Upper lobe of left lung (tissue), 6 donors: ENCODE measurements at regions not wholly inside any gene's neighbourhood (a gene's known extent, or its start where the extent isn't known, plus 50 kb on each side); places are given as distances from the start of the nearest gene placed in this dataset.

ENCODE experiments used
- ATAC-seq, 2 donors: fragments of 200-7000 bp; cut with Tn5 transposase; one replicate each; pipeline ENCODE4 v1.9.1; 2022; ENCODE audit warnings: mild to moderate bottlenecking in 2 of 2, moderate library complexity in 2 of 2; ENCODE audit not compliant: low FRiP score in 2 of 2
- DNase-seq, 2 donors: peaks; one replicate each; pipeline ENCODE4 v3.0.0-alpha.2; 2019 to 2020
- H3K27ac ChIP-seq, 4 donors: fragments of 200-600 bp; sonication (generic); one replicate each; pipeline ENCODE4 v1.5.1; 2016 to 2019
- H3K27me3 ChIP-seq, 4 donors: fragments of 200-600 bp; sonication (generic); one replicate each; pipeline ENCODE4 v1.5.1; 2017 to 2019
- H3K36me3 ChIP-seq, 4 donors: fragments of 200-600 bp; sonication (generic); one replicate each; pipeline ENCODE4 v1.5.1; 2016 to 2019
- H3K4me1 ChIP-seq, 4 donors: fragments of 200-600 bp; sonication (generic); one replicate each; pipeline ENCODE4 v1.5.1; 2018 to 2019
- H3K4me3 ChIP-seq, 4 donors: fragments of 200-600 bp; sonication (generic); one replicate each; pipeline ENCODE4 v1.5.1; 2017 to 2019; ENCODE audit warnings: mild to moderate bottlenecking in 2 of 4, moderate library complexity in 1 of 4
- H3K9me3 ChIP-seq, 4 donors: fragments of 200-600 bp; sonication (generic); one replicate each; pipeline ENCODE4 v1.5.1; 2018 to 2019
- EP300 ChIP-seq, 4 donors: sonication (generic); formaldehyde crosslinking; IDR thresholded peaks; one replicate each; pipeline ENCODE4 v1.5.1; 2017; ENCODE audit warnings: antibody characterized with exemption in 4 of 4, control low read depth in 2 of 4
- POLR2A ChIP-seq, 4 donors: fragments of 450-650 bp; IDR thresholded peaks; one replicate each; pipeline ENCODE4 v1.5.1; 2016 to 2017; ENCODE audit warnings: antibody characterized with exemption in 4 of 4, mild to moderate bottlenecking in 2 of 4
- POLR2AphosphoS5 ChIP-seq, 2 donors: sonication (generic); formaldehyde crosslinking; IDR thresholded peaks; one replicate each; pipeline ENCODE4 v1.5.1; 2017; ENCODE audit warnings: antibody characterized with exemption in 2 of 2
- WGBS, 2 donors: methylation state at CpG; one replicate each; pipeline ENCODE4 v1.1.5; 2017 to 2018; 5-methylcytosine and 5-hydroxymethylcytosine counted together
- TF ChIP-seq, protein P1 (sequence below), 6 experiments: fragments of 450-650 bp in 4 of 6; fragments of 200-600 bp in 2 of 6; sonication (generic) in 2 of 6; IDR thresholded peaks; one replicate each; pipeline ENCODE4 v1.5.1; 2016 to 2019; ENCODE audit warnings: antibody characterized with exemption in 6 of 6
- donor health status: DM: no; HTN: no; CAD: no; lungs with moderate emphysema.
- donor health status: DM: no; HTN: yes; CAD: no; lungs with severe emphysema.

DNA sequence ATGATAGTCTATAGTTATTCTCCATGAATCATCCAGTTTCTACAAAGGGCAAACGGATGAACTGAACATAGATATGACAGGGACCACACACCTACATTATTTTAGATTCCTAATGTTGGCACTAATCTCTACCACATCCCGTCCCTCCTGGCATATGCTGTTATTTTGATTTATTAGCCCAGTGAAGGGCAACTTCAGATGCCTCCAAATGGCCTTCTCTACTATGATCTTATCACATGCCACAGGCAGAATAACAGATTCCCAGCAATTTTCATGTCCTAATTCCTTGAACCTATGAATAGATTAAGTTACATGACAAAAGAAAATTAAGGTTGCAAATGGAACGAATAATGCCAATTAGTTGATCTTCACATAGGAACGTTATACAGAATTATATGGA, 474.7 kb downstream of the ANKRD7 start:
- Histone ChIP-seq H3K4me3 (no peak overlapping the region), H3K36me3 (no peaks in the 10 kb centered on the region), H3K27me3 (no peaks in the 10 kb centered on the region), H3K27ac (no peak overlapping the region), H3K9me3 (no peaks in the 10 kb centered on the region), H3K4me1 (no peaks in the 10 kb centered on the region)
- no peak for DNase-seq
- no peak for ATAC-seq
- TF ChIP-seq EP300 (IDR thresholded peaks at IDR 0.05) (no peak), POLR2A (IDR thresholded peaks at IDR 0.05) (no peak), POLR2AphosphoS5 (IDR thresholded peaks at IDR 0.05) (no peak)
- TF ChIP-seq, protein P1, sequence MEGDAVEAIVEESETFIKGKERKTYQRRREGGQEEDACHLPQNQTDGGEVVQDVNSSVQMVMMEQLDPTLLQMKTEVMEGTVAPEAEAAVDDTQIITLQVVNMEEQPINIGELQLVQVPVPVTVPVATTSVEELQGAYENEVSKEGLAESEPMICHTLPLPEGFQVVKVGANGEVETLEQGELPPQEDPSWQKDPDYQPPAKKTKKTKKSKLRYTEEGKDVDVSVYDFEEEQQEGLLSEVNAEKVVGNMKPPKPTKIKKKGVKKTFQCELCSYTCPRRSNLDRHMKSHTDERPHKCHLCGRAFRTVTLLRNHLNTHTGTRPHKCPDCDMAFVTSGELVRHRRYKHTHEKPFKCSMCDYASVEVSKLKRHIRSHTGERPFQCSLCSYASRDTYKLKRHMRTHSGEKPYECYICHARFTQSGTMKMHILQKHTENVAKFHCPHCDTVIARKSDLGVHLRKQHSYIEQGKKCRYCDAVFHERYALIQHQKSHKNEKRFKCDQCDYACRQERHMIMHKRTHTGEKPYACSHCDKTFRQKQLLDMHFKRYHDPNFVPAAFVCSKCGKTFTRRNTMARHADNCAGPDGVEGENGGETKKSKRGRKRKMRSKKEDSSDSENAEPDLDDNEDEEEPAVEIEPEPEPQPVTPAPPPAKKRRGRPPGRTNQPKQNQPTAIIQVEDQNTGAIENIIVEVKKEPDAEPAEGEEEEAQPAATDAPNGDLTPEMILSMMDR (IDR thresholded peaks at IDR 0.05): no peak
- WGBS, 2 donors: 81 to 87% methylated on average over 4 of the region's 4 CpGs

- no peak for TF ChIP-seq EP300 (IDR thresholded peaks at IDR 0.05)
- no peak for TF ChIP-seq POLR2AphosphoS5 (IDR thresholded peaks at IDR 0.05)
- no peak for TF ChIP-seq POLR2A (IDR thresholded peaks at IDR 0.05)
- TF ChIP-seq, protein P1 (IDR thresholded peaks at IDR 0.05): no peak
- no peaks in the 10 kb centered on the region for H3K27me3 ChIP-seq
- WGBS, 2 donors: 67 to 71% methylated on average over 1 of the region's 1 CpG
- H3K9me3 ChIP-seq: no peaks in the 10 kb centered on the region
- ATAC-seq (no peak), DNase-seq (no peak)
- H3K36me3 ChIP-seq: no peaks in the 10 kb centered on the region
- H3K4me3 ChIP-seq: no peak overlapping the region
- H3K4me1 ChIP-seq: no peaks in the 10 kb centered on the region
- no peak overlapping the region for H3K27ac ChIP-seq
These were observed 484.2 kb downstream of the ANKRD7 start for GRCh38 chr7:118708741-118709140.

DNA sequence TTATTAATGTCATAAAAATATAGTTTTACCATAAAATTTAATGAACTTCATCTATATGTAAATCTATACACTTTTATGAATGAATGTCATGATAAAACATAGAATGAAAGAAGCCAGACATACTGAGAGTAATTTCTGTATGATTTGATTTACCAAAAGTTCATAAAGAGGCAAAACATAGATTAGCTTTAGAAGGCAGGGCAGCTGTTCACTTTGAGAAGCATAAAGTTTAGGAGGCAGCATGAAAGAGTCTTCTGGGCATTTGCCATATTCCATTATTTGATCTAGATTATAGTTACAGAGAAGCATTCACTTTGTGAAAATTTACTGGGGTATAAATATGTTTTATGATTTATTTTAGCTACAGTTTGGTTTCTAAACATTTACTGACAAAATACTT, 487.2 kb downstream of the ANKRD7 start:
- H3K4me3 ChIP-seq: no peak overlapping the region
- H3K36me3 ChIP-seq: no peaks in the 10 kb centered on the region
- ATAC-seq (no peak), DNase-seq (no peak)
- TF ChIP-seq, protein P1 (IDR thresholded peaks at IDR 0.05): no peak
- TF ChIP-seq EP300 (IDR thresholded peaks at IDR 0.05): no peak
- no peak for TF ChIP-seq POLR2A (IDR thresholded peaks at IDR 0.05)
- no peak for TF ChIP-seq POLR2AphosphoS5 (IDR thresholded peaks at IDR 0.05)
- no peaks in the 10 kb centered on the region for H3K9me3 ChIP-seq
- H3K27ac ChIP-seq: no peak overlapping the region
- H3K4me1 ChIP-seq: no peaks in the 10 kb centered on the region
- H3K27me3 ChIP-seq: no peaks in the 10 kb centered on the region

DNA sequence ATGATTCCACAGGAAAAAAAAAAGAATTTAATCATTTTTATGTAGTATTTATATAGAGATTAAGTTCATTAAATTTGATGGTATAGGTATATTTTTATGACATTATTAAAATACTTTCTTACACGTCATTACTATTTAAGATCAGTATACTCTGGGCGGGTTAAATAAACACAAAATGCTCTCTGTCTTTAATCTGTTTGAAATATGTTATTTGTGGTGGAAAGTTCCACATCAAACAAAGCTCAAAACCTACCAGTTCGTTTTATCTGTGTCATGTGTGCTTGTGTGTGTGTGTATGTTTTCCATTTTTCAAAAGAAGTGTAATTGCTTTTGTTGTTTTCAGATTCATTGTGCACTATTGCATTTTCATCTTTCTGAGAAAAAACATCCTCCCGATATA, 488.5 kb downstream of the ANKRD7 start:
- no peak for DNase-seq
- Histone ChIP-seq H3K27ac (no peak overlapping the region), H3K9me3 (no peaks in the 10 kb centered on the region), H3K4me3 (no peak overlapping the region), H3K27me3 (no peaks in the 10 kb centered on the region), H3K36me3 (no peaks in the 10 kb centered on the region), H3K4me1 (no peaks in the 10 kb centered on the region)
- no peak for ATAC-seq
- 63 to 67% methylated on average over 4 of the region's 4 CpGs for WGBS, 2 donors
- TF ChIP-seq POLR2A (IDR thresholded peaks at IDR 0.05) (no peak), EP300 (IDR thresholded peaks at IDR 0.05) (no peak)
- TF ChIP-seq, protein P1 (IDR thresholded peaks at IDR 0.05): no peak

GRCh38 chr7:118720632-118721031, 496.1 kb downstream of the ANKRD7 start:
- WGBS, 2 donors: 59 to 61% methylated on average over 4 of the region's 4 CpGs
- H3K27me3 ChIP-seq: no peaks in the 10 kb centered on the region
- no peak overlapping the region for H3K4me3 ChIP-seq
- no peaks in the 10 kb centered on the region for H3K4me1 ChIP-seq
- TF ChIP-seq POLR2AphosphoS5 (IDR thresholded peaks at IDR 0.05) (no peak), EP300 (IDR thresholded peaks at IDR 0.05) (no peak), POLR2A (IDR thresholded peaks at IDR 0.05) (no peak)
- H3K27ac ChIP-seq: no peak overlapping the region
- ATAC-seq (no peak), DNase-seq (no peak)
- no peaks in the 10 kb centered on the region for H3K36me3 ChIP-seq
- no peaks in the 10 kb centered on the region for H3K9me3 ChIP-seq
